Activated T-helper 17 cell treated with anti-CD3 and anti-CD28 coated beads, Interleukin-2, amount 50 U/mL, for 72 hours (primary cell): ENCODE measurements at regions not wholly inside any gene's neighbourhood (a gene's known extent, or its start where the extent isn't known, plus 50 kb on each side); places are given as distances from the start of the nearest gene placed in this dataset.

ENCODE experiments used
- ATAC-seq: fragments of 150-1000 bp; cut with Tn5 transposase; replicated peaks from 2 replicates; pipeline ENCODE4 v1.10.0; 2021; ENCODE audit warnings: mild to moderate bottlenecking, moderate library complexity
- H3K27ac Mint-ChIP-seq: one replicate; pipeline ENCODE4 v1.8.0; 2022; ENCODE audit warnings: mixed read lengths
- H3K27me3 Mint-ChIP-seq: one replicate; pipeline ENCODE4 v1.8.0; 2022; ENCODE audit warnings: mixed read lengths
- H3K36me3 Mint-ChIP-seq: one replicate; pipeline ENCODE4 v1.8.0; 2022; ENCODE audit warnings: low read depth, mild to moderate bottlenecking, mixed read lengths
- H3K4me1 Mint-ChIP-seq: one replicate; pipeline ENCODE4 v1.8.0; 2022; ENCODE audit warnings: mixed read lengths
- H3K4me3 Mint-ChIP-seq: one replicate; pipeline ENCODE4 v1.8.0; 2022; ENCODE audit warnings: mild to moderate bottlenecking, mixed read lengths
- H3K9me3 Mint-ChIP-seq: one replicate; pipeline ENCODE4 v1.8.0; 2022; ENCODE audit warnings: mixed read lengths

DNA sequence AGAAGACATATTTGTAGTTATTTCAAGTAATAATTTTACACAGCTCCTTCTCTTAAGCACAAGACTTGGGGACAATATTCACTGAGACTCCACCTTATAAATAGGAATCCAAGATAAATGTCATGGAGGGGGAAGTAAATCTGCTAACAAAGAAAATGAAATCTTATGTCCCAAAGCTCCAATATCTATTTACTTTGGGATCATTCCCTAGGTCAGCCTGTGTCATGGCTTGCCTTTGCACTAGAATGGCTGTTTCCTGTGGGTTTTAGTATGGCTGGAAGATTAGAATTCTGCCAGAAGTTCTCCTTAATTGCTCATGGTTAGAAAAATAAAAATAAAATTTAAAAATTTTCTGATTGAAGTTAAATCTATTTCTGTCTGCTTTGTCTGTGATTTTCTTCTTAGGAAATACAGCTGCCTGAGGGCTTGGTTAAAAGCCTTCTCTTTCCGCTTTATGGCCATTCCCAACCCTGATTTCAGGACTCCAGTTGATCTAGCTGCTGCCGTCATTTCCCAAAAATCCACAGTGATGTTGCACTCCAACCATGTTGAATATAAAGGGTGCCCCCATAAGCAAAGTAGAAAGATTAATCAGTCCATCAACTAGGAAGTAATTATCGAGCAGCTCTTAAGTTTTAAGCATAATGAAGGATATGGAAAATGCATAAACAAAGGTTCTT lies 326.4 kb upstream of the LYPLAL1 start:
- ATAC-seq: no peak

GRCh38 chr1:218848009-218848408 lies 325.7 kb upstream of the LYPLAL1 start:
- H3K27ac Mint-ChIP-seq: no peak overlapping the region
- no peaks in the 10 kb centered on the region for H3K27me3 Mint-ChIP-seq
- H3K4me1 Mint-ChIP-seq: no peaks in the 10 kb centered on the region
- no peaks in the 10 kb centered on the region for H3K36me3 Mint-ChIP-seq
- ATAC-seq: no peak
- no peak overlapping the region for H3K4me3 Mint-ChIP-seq
- peaks cover 10% of the 10 kb centered on the region for H3K9me3 Mint-ChIP-seq

More for the DNA sequence above, 326.4 kb upstream of the LYPLAL1 start:
- H3K27me3 Mint-ChIP-seq: no peaks in the 10 kb centered on the region
- peaks cover 13% of the 10 kb centered on the region for H3K9me3 Mint-ChIP-seq
- no peaks in the 10 kb centered on the region for H3K36me3 Mint-ChIP-seq
- H3K27ac Mint-ChIP-seq: no peak overlapping the region
- H3K4me3 Mint-ChIP-seq: no peak overlapping the region
- no peaks in the 10 kb centered on the region for H3K4me1 Mint-ChIP-seq

DNA sequence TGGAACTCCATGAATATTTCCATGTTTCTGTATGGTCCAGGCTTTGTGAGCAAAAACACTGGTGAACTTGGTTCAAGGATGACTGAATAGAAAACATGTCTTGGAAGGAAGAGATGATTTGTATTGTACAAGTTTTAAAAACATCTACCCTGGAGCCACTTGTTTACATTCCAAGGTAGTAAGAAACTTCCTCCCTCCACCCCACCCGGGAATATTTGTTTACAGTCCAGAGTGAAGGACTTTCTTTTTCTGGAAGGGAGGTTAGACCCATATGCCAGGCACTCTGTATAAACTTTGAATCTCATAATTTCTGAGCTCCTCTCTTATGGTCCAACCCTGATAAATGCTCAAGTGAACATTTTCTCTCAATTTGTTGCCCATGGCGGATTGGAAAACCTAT lies 323.3 kb upstream of the LYPLAL1 start:
- Mint-ChIP-seq H3K4me1 (no peaks in the 10 kb centered on the region), H3K9me3 (peaks cover 6% of the 10 kb centered on the region), H3K27ac (no peak overlapping the region), H3K36me3 (no peaks in the 10 kb centered on the region), H3K27me3 (no peaks in the 10 kb centered on the region), H3K4me3 (no peak overlapping the region)
- no peak for ATAC-seq

GRCh38 chr1:218851586-218851985 lies 322.1 kb upstream of the LYPLAL1 start:
- no peak for ATAC-seq
- no peak overlapping the region for H3K4me3 Mint-ChIP-seq
- H3K27me3 Mint-ChIP-seq: no peaks in the 10 kb centered on the region
- no peaks in the 10 kb centered on the region for H3K36me3 Mint-ChIP-seq
- H3K27ac Mint-ChIP-seq: no peak overlapping the region
- peaks cover 3% of the 10 kb centered on the region for H3K9me3 Mint-ChIP-seq
- no peaks in the 10 kb centered on the region for H3K4me1 Mint-ChIP-seq

GRCh38 chr1:218852527-218852926 lies 321.2 kb upstream of the LYPLAL1 start:
- Mint-ChIP-seq H3K27me3 (no peaks in the 10 kb centered on the region), H3K4me3 (no peak overlapping the region), H3K36me3 (no peaks in the 10 kb centered on the region), H3K9me3 (peaks cover 3% of the 10 kb centered on the region), H3K27ac (no peak overlapping the region), H3K4me1 (no peaks in the 10 kb centered on the region)
- ATAC-seq: no peak

DNA sequence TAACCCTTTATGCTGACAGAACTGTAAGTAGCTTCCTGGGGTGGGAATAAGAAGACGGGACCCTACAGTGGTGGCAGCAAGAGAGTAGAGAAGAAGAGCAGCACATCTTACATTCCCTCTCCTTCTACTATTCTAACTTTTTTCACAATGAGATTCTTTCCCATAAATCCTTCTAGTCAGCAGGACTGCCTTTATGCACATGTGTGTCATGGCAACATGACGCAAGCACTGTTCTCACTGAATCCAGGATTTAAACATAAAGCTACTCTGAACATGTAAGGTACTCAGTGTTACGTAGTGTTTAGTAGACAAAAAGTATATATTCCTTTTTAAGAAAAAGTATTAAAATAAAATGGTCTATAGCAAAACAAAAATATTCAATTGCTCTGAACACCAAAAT lies 309.7 kb upstream of the LYPLAL1 start:
- ATAC-seq: no peak
- Mint-ChIP-seq H3K27ac (no peak overlapping the region), H3K27me3 (no peaks in the 10 kb centered on the region), H3K9me3 (peaks cover 4% of the 10 kb centered on the region), H3K36me3 (no peaks in the 10 kb centered on the region), H3K4me3 (no peak overlapping the region), H3K4me1 (no peaks in the 10 kb centered on the region)

DNA sequence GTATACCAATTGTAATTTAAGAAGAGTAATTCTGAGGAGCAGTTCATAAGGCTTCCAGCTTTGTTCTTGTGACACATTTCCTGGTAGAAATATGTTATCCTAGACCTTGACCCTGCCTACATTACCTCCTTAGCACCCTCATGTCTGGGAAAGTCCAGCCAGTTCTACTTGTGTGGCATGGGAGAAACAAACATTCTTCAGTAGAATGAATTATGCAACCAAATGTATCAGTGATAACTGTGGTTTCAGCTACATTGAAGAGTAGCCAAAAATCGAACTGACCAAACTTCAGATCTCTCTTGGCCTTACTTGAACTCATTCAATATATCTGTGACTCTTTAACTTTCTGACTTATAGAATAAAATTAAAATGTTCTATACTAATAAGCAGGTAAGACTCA lies 308.1 kb upstream of the LYPLAL1 start:
- no peaks in the 10 kb centered on the region for H3K4me1 Mint-ChIP-seq

DNA sequence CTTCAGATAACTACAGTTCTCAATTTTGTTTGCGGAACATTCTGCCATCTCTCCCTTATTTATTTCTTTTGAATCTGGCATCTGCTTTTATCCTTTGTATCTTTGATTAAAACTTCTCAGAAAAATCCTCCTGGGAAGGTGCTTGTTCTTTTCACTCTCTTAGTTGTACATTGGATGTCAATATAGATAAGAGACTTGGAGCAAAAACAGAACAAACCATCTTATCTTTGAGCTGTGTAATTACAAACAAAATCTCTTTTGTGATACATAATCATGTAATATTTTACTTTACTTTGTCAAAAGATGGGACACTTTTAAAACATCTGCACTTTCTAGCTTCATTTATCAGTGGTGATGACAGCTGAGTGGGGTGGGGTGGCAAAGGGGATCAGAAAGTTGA lies 307.2 kb upstream of the LYPLAL1 start:
- no peak overlapping the region for H3K4me3 Mint-ChIP-seq
- no peak overlapping the region for H3K27ac Mint-ChIP-seq
- H3K4me1 Mint-ChIP-seq: no peaks in the 10 kb centered on the region
- no peak for ATAC-seq
- H3K36me3 Mint-ChIP-seq: no peaks in the 10 kb centered on the region
- H3K27me3 Mint-ChIP-seq: no peaks in the 10 kb centered on the region
- peaks cover 4% of the 10 kb centered on the region for H3K9me3 Mint-ChIP-seq

More for the DNA sequence above, 308.1 kb upstream of the LYPLAL1 start:
- ATAC-seq: no peak
- no peak overlapping the region for H3K27ac Mint-ChIP-seq
- no peaks in the 10 kb centered on the region for H3K27me3 Mint-ChIP-seq
- no peaks in the 10 kb centered on the region for H3K36me3 Mint-ChIP-seq
- H3K4me3 Mint-ChIP-seq: no peak overlapping the region
- peaks cover 4% of the 10 kb centered on the region for H3K9me3 Mint-ChIP-seq

GRCh38 chr1:218867066-218867465 lies 306.6 kb upstream of the LYPLAL1 start:
- Mint-ChIP-seq H3K27ac (no peak overlapping the region), H3K9me3 (peaks cover 4% of the 10 kb centered on the region), H3K4me1 (no peaks in the 10 kb centered on the region), H3K27me3 (no peaks in the 10 kb centered on the region), H3K36me3 (no peaks in the 10 kb centered on the region), H3K4me3 (no peak overlapping the region)
- no peak for ATAC-seq

- Mint-ChIP-seq H3K4me3 (no peak overlapping the region), H3K27ac (no peak overlapping the region), H3K36me3 (no peaks in the 10 kb centered on the region), H3K4me1 (no peaks in the 10 kb centered on the region), H3K9me3 (peaks cover 8% of the 10 kb centered on the region), H3K27me3 (no peaks in the 10 kb centered on the region)
- ATAC-seq: no peak
These were observed 305.6 kb upstream of the LYPLAL1 start for GRCh38 chr1:218867941-218868626.

DNA sequence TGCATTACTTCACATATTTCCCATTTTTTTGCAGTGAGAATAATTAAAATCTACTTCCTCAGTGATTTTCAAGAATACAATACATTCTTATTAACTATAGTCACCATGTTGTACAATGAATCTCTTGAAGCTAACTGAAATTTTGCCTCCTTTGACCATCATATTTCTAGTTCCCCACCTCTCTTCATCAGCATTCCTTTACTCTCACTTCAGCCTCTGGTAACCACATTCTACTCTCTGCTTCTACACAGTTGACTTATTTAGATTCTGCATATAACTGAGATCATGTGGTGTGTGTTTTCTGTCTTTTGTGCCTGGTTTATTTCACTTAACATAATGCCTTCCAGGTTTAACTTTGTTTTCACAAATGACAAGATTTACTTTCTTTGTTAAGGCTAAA lies 304.4 kb upstream of the LYPLAL1 start:
- no peaks in the 10 kb centered on the region for H3K4me1 Mint-ChIP-seq
- H3K9me3 Mint-ChIP-seq: peaks cover 8% of the 10 kb centered on the region
- no peak overlapping the region for H3K4me3 Mint-ChIP-seq
- ATAC-seq: no peak
- no peaks in the 10 kb centered on the region for H3K27me3 Mint-ChIP-seq
- H3K36me3 Mint-ChIP-seq: no peaks in the 10 kb centered on the region
- no peak overlapping the region for H3K27ac Mint-ChIP-seq

GRCh38 chr1:218872026-218872425 lies 301.7 kb upstream of the LYPLAL1 start:
- Mint-ChIP-seq H3K4me3 (no peak overlapping the region), H3K27ac (no peak overlapping the region), H3K27me3 (no peaks in the 10 kb centered on the region), H3K36me3 (no peaks in the 10 kb centered on the region), H3K9me3 (peaks cover 5% of the 10 kb centered on the region), H3K4me1 (no peaks in the 10 kb centered on the region)
- no peak for ATAC-seq

DNA sequence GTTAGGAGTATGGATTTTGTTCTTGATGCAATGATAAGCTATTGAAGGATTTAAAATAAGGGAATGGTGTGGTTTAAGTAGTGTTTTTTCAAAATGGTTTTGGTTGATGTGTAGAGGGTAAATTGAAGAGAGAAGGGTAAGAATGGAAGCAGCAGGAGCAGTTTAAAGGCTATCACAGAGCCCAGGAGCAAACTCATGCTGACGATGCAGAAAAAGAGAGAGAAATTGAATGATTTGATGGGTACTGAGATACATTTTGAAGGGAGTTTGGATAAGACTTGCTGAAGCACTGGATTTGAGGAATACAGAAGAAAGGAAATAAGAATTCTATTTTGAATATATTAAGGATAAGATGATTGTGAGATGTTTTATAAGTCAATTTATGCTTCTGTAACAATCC lies 300.8 kb upstream of the LYPLAL1 start:
- Mint-ChIP-seq H3K36me3 (no peaks in the 10 kb centered on the region), H3K4me3 (no peak overlapping the region), H3K4me1 (no peaks in the 10 kb centered on the region), H3K27ac (no peak overlapping the region), H3K9me3 (peaks cover 5% of the 10 kb centered on the region), H3K27me3 (no peaks in the 10 kb centered on the region)
- no peak for ATAC-seq

DNA sequence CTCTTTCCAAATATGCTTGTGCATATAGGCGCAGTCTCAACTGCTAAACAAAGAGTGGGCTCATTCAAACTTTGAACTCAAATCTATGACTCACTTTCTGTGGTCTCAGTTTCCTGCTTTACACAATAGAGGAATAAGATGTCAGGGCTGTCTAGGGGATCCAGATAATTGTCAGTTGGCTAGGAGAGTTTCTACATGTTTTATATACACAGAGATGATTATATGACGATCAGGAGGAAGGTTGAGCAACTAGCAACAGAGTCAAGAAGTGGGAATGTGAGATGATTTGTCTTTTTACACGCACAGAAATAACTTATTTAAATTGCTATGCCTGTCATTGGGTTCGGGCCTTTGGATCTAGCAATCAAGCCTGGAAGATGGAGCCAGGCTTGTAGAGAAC lies 299.4 kb upstream of the LYPLAL1 start:
- no peaks in the 10 kb centered on the region for H3K36me3 Mint-ChIP-seq
- H3K27ac Mint-ChIP-seq: no peak overlapping the region
- no peak for ATAC-seq
- H3K9me3 Mint-ChIP-seq: peaks cover 5% of the 10 kb centered on the region
- no peak overlapping the region for H3K4me3 Mint-ChIP-seq
- no peaks in the 10 kb centered on the region for H3K27me3 Mint-ChIP-seq
- H3K4me1 Mint-ChIP-seq: no peaks in the 10 kb centered on the region

- H3K36me3 Mint-ChIP-seq: no peaks in the 10 kb centered on the region
- no peak for ATAC-seq
- H3K9me3 Mint-ChIP-seq: peaks cover 5% of the 10 kb centered on the region
- H3K4me1 Mint-ChIP-seq: no peaks in the 10 kb centered on the region
- no peak overlapping the region for H3K27ac Mint-ChIP-seq
- H3K4me3 Mint-ChIP-seq: no peak overlapping the region
- no peaks in the 10 kb centered on the region for H3K27me3 Mint-ChIP-seq
These were observed 298.8 kb upstream of the LYPLAL1 start for GRCh38 chr1:218874801-218875400.
